ENCODE measurements at regions not wholly inside any gene's neighbourhood (a gene's known extent, or its start where the extent isn't known, plus 50 kb on each side); places are given as distances from the start of the nearest gene placed in this dataset.

- no peak for DNase-seq
Observed at GRCh38 chr20:7665376-7665775, 274.9 kb downstream of the HAO1 start.

DNA sequence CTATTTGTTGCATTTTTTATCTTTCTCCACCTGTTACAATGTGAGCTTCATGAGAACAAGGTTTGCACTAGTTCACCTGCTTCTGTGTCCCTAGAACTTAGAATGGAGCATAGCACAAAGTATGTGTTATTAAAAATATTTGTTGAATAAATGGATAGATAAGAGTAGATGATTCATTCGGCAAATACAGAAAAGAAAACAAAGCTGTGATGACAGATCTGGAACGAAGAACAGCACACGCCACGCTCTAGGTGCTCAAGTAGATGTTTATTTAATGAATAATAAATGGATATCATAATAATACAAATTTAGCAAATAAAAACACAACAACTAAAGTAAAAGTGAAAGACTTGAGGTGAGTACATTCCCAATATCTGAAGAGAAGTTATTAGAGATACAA is 273.1 kb downstream of the HAO1 start:
- no peak for DNase-seq

- DNase-seq: no peak
Observed at GRCh38 chr20:7672571-7672970, 267.7 kb downstream of the HAO1 start.

- DNase-seq: no peak
Observed at GRCh38 chr20:7673841-7674240, 266.4 kb downstream of the HAO1 start.

- no peak for DNase-seq
Observed at GRCh38 chr20:7682916-7683315, 257.3 kb downstream of the HAO1 start.

DNA sequence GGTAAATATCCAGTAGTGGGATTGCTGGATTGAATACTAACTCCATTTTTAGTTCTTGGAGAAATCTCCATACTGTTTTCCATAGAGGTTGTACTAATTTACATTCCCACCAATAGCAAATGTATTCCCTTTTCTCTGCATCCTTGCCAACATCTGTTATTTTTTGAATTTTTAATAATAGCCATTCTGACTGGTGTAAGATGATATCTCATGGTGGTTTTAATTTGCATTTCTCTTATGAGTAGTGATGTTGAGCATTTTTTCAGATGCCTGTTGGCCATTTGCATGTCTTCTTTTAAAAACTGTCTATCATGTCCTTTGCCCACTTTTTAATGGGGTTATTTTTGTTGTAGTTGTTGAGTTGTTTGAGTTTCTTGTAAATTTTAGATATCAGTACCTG is 253.2 kb downstream of the HAO1 start:
- no peak for DNase-seq

GRCh38 chr20:7689151-7689550 is 251.1 kb downstream of the HAO1 start:
- no peak for DNase-seq

GRCh38 chr20:7691647-7692269 is 248.5 kb downstream of the HAO1 start:
- no peak for DNase-seq

GRCh38 chr20:7692478-7692877 is 247.8 kb downstream of the HAO1 start:
- DNase-seq: no peak

DNA sequence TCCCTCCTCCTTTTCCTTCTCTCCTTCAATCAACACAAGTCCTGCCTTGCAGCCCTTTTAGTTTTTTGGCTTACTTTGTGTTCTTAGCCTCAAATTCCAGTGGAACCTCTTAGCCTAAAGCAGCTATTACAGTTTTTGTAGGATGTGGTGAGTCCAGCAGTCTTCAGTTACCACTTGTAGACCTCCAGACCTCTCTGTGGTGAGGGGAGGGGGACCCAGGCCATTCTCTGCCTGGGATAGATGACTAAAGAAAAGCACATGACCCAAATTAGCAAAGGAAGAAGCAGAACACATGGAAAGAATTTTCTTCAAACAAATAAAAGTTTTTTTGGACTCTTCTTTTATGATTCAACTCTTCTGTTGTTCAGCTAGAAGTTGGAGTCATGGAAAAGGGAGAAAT is 246.5 kb downstream of the HAO1 start:
- DNase-seq: no peak

DNA sequence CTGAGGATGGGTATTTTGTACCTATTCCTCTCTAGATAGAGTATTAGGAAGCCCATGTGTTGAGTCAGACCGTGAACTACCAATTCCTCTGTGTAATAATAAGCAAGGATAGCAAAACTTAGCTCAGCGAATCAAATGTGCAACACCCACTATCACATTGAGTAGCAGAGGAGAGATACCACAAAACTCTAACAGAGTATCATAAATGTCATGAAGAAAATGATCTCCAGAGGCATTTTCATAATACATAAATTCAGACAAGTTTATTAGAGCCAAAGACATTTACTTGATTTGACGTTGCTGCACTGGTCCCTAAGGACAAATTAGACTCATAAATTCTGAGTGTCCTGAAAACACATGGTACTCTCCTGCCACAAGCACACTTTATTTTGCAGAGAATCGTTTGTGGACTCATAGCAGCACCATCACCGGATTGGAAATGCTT is 245.2 kb downstream of the HAO1 start:
- no peak for DNase-seq

GRCh38 chr20:7695635-7696034 is 244.6 kb downstream of the HAO1 start:
- no peak for DNase-seq

- DNase-seq: no peak
Observed at GRCh38 chr20:7696311-7696710, 243.9 kb downstream of the HAO1 start.

GRCh38 chr20:7702141-7702540 is 238.1 kb downstream of the HAO1 start:
- no peak for DNase-seq

- DNase-seq: no peak
Observed at GRCh38 chr20:7703551-7703961, 236.7 kb downstream of the HAO1 start.

GRCh38 chr20:7703996-7704395 is 236.3 kb downstream of the HAO1 start:
- no peak for DNase-seq

- no peak for DNase-seq
Observed at GRCh38 chr20:7708112-7708511, 232.1 kb downstream of the HAO1 start.

- DNase-seq: no peak
Observed at GRCh38 chr20:7708782-7709181, 231.5 kb downstream of the HAO1 start.

GRCh38 chr20:7710440-7710839 is 229.8 kb downstream of the HAO1 start:
- DNase-seq: no peak

DNA sequence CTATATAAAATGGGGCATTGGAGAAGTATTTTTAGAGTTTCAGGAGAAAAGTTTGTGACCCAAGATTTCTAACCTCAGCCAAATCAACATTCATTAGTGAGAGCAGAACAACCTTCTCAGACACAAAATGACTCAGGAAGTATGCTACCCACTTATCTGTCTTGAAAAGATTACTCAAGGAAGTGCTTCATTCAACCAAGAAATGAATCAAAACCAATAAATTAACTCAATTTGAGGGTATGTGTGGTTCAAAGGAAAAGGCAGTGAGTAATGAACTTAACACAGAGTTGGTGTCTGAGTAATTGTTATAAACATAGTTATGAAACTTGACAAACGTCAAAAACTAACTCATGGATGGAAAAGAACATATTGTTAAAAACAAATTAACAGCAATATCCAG is 227.6 kb downstream of the HAO1 start:
- no peak for DNase-seq

- no peak for DNase-seq
Observed at GRCh38 chr20:7714549-7714948, 225.7 kb downstream of the HAO1 start.

- DNase-seq: no peak
Observed at GRCh38 chr20:7716286-7716972, 223.8 kb downstream of the HAO1 start.

DNA sequence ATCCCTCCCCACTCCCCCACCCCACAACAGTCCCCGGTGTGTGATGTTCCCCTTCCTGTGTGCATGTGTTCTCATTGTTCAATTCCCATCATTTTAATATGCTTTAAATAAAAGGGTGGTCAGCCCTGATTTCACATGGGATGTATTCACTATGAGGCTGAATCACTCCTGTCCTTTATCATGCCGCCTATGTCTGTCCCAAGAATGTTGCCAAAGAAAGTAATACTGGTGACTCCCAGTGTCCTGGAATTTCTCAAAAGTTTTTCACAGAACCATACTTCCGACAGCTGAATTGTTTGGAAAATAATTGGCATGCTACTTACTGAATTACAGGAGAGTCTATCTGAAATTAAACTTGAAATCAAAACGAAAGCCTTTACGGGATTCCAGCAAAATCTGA is 217.7 kb downstream of the HAO1 start:
- DNase-seq: no peak

- DNase-seq: no peak
Observed at GRCh38 chr20:7723284-7723683, 217.0 kb downstream of the HAO1 start.

DNA sequence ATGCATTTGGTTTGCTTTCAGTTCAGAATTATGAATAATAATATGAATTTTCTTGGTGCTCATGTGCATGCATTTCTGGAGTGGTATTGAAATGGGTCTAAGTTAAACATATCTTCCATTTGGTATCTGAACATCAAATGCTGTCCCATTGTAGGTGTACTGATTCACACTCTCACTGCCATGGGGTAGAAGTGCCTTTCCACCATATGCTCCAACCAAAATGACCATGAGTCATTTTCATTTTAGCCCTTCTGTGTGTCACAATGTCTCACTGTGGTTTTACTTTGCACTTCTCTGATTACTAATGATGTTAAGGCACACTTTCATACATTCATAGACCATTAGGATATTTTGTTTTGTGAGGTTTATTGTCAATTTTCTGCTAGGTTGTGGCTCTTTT is 211.9 kb downstream of the HAO1 start:
- no peak for DNase-seq

Data from right forelimb (tissue), 1 donor.